ENCODE measurements at regions not wholly inside any gene's neighbourhood (a gene's known extent, or its start where the extent isn't known, plus 50 kb on each side); places are given as distances from the start of the nearest gene placed in this dataset.
"Not testable (repeated sequence)": the region's sequence is repeated elsewhere in the genome, so short reads cannot be mapped to it uniquely, and the experiment has no call there.

DNA sequence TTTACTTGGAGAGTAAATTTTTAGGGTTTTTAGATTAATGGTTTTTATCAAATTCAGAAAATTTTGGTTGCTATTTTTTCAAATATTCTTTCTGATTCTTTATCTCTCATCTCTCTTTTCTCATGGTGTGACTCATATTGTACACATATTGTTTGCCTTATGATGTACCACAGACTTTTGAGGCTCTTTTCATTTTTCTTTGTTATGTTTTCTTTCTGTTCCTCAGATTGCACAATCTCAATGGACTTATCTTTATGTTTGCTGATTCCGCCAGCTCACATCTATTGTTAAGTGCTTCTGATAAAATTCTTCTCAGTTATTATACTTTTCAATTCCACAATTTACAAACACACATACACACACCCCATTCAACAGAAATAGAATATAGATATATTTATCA lies 168.2 kb upstream of the IGFBP3 start:
- Mint-ChIP-seq H3K27me3 (no peaks in the 10 kb centered on the region), H3K4me1 (no peaks in the 10 kb centered on the region), H3K36me3 (no peaks in the 10 kb centered on the region), H3K27ac (no peak overlapping the region), H3K4me3 (no peak overlapping the region), H3K9me3 (peaks cover 5% of the 10 kb centered on the region)
- POLR2A ChIA-PET: no interaction called here
- DNase-seq (no peak), ATAC-seq (ENCODE audit: low read depth) (no peak)

DNA sequence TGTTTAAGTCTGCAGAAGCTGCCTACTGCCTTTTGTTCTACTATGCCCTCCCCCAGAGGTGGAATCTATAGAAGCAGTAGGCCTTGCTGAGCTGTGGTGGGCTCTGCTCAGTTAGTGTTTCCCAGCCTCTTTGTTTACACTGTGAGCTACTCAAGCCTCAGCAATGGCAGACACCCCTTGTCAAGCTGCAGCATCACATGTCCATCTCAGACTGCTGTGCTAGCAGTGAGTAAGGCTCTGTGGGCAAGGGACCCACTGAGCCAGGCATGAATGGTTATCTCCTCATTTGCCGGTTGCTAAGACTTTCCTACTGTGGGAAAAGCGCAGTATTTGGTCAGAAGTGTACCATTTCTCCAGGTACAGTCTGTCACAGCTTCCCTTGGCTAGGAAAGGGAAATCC lies 167.4 kb upstream of the IGFBP3 start:
- H3K36me3 Mint-ChIP-seq; H3K4me3 Mint-ChIP-seq; H3K27me3 Mint-ChIP-seq; H3K9me3 Mint-ChIP-seq; DNase-seq; ATAC-seq (ENCODE audit: low read depth); H3K4me1 Mint-ChIP-seq; POLR2A ChIA-PET; H3K27ac Mint-ChIP-seq: not testable (repeated sequence)

DNA sequence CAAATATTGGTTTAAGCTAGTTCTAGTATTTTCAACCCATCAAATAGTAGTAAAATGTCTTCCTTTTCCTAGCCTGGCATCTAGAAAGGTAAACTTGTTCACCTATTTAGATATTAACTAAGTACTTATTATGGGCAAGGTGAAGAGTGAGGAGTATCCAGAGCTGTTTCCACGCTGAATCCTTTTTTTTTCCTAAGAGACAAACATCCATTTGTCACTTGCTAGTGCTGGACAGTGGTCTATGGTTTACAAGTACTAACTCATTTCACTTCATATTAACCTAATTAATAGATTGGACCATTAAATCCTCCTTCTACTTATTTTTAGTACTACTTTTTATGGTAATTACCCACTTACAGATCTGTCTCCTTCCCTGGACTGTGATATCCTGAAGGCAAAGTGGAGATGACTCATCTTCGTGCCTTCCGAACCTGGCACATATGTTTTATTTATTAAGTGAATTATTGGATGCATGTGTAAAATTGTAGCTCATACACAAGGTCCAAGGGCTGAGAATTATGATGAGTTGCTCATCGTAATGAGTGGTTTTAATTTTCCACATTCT lies 159.6 kb upstream of the IGFBP3 start:
- ATAC-seq (ENCODE audit: low read depth): no peak
- DNase-seq: no peak
- Mint-ChIP-seq H3K4me1 (no peaks in the 10 kb centered on the region), H3K27me3 (no peaks in the 10 kb centered on the region), H3K27ac (no peak overlapping the region), H3K4me3 (no peak overlapping the region), H3K36me3 (no peaks in the 10 kb centered on the region), H3K9me3 (no peaks in the 10 kb centered on the region)
- POLR2A ChIA-PET: no interaction called here

DNA sequence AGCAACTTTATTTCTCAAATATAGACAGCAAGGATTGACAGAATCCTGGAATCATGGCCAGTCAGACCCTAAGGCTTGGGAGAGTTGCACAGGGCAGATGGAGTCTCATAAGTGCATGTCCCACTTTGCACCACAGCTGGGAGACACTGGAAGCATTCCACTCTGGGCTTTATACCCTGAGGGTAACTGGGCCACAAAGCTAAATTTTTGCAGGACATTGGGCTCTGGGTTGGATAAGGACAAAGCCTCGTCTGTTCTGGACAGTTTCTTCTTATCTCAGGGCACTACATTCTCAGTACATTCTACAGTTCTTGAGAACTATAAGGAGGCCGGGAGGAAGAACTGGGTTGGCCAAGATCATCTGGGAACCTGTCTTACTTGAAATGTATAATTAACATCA lies 158.3 kb upstream of the IGFBP3 start:
- POLR2A ChIA-PET: no interaction called here
- no peak for DNase-seq
- no peaks in the 10 kb centered on the region for H3K27me3 Mint-ChIP-seq
- H3K4me1 Mint-ChIP-seq: no peaks in the 10 kb centered on the region
- no peak for ATAC-seq (ENCODE audit: low read depth)
- H3K9me3 Mint-ChIP-seq: no peaks in the 10 kb centered on the region
- no peak overlapping the region for H3K4me3 Mint-ChIP-seq
- no peaks in the 10 kb centered on the region for H3K36me3 Mint-ChIP-seq
- no peak overlapping the region for H3K27ac Mint-ChIP-seq

DNA sequence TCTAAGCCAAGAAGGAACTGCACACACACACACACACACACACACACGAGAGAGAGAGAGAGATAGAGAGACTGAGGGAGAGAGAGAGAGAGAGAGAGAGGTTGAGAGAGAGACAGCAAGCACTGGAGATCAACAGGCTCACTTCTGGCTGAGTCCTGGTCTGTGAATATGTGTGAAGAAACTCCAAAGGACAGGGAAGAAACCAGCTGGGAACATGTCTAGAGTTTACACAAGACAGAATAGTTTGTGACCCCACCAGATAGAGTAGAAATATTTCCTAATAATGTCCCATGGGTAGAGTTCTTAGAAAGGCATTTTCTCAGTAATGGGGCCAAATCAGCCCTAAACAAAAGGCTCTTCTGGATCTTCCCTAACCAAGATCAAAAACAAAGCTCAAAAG lies 155.5 kb upstream of the IGFBP3 start:
- Mint-ChIP-seq H3K4me3 (no peak overlapping the region), H3K4me1 (no peaks in the 10 kb centered on the region), H3K36me3 (no peaks in the 10 kb centered on the region), H3K9me3 (no peaks in the 10 kb centered on the region), H3K27me3 (no peaks in the 10 kb centered on the region), H3K27ac (no peak overlapping the region)
- POLR2A ChIA-PET: no interaction called here
- no peak for ATAC-seq (ENCODE audit: low read depth)
- DNase-seq: no peak

DNA sequence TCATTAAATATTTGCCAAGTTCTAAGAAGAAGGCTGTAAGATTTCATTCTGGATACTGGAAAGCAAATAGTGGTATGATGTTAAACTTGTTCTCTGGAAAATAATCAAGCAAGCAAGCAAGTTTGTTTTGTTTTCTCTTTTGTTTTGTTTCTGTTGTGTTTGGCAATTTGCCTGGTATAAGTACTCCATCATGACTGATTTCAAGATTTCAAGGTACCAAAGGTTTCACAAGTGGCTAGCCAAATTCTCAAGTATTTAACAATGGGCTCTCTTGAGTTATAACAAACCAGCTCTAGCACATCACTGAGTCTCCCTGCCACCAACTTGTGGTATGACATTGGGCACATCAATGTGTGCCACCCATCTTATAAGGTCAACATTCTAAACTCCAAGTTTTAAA lies 151.7 kb upstream of the IGFBP3 start:
- H3K4me1 Mint-ChIP-seq: no peaks in the 10 kb centered on the region
- H3K36me3 Mint-ChIP-seq: no peaks in the 10 kb centered on the region
- no peaks in the 10 kb centered on the region for H3K27me3 Mint-ChIP-seq
- no peak overlapping the region for H3K27ac Mint-ChIP-seq
- no peak for ATAC-seq (ENCODE audit: low read depth)
- no peaks in the 10 kb centered on the region for H3K9me3 Mint-ChIP-seq
- H3K4me3 Mint-ChIP-seq: no peak overlapping the region
- POLR2A ChIA-PET: no interaction called here
- DNase-seq: no peak

DNA sequence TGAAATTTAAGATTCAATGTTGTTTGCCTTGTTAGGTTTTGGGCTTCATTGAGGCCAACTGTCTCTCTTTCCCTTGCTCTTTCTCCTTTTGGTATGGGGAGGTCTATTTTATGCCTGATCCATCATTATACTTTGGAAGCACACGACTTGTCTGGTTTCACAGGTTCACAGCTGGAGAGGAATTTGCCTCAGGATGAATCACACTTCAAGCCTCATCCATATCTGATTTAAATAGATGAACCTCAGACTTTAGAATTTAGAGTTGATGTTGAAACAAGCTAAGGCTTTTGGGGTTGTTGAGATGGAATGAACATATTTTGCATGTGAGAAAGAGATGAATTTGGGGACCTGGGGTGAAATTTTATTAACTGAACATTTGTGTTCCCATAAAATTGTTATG lies 150.5 kb upstream of the IGFBP3 start:
- DNase-seq (no peak), ATAC-seq (ENCODE audit: low read depth) (no peak)
- no peak overlapping the region for H3K4me3 Mint-ChIP-seq
- H3K9me3 Mint-ChIP-seq: no peaks in the 10 kb centered on the region
- no peaks in the 10 kb centered on the region for H3K4me1 Mint-ChIP-seq
- H3K36me3 Mint-ChIP-seq: no peaks in the 10 kb centered on the region
- no peaks in the 10 kb centered on the region for H3K27me3 Mint-ChIP-seq
- H3K27ac Mint-ChIP-seq: no peak overlapping the region
- POLR2A ChIA-PET: no interaction called here

DNA sequence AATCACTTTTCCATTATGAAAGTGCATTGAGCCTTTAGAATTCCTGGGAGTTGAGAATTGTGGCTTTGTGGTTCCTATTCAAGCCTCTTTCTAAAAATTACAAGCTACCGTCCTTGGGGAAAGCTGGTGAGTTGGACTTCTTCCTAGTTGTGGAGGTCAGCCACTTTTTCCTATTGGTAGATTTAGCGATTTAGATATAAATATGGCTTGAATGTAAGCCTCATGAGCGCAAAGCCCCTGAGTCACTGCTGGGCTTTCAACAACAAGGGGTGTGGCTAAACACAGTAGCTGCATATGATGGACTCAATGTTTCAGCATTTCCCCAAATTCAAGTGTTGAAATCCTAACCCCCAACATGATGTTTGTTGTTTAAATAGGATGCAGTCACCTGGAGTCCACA lies 150.0 kb upstream of the IGFBP3 start:
- POLR2A ChIA-PET: no interaction called here
- DNase-seq (no peak), ATAC-seq (ENCODE audit: low read depth) (no peak)
- Mint-ChIP-seq H3K27me3 (no peaks in the 10 kb centered on the region), H3K4me1 (no peaks in the 10 kb centered on the region), H3K4me3 (no peak overlapping the region), H3K9me3 (no peaks in the 10 kb centered on the region), H3K27ac (no peak overlapping the region), H3K36me3 (no peaks in the 10 kb centered on the region)

DNA sequence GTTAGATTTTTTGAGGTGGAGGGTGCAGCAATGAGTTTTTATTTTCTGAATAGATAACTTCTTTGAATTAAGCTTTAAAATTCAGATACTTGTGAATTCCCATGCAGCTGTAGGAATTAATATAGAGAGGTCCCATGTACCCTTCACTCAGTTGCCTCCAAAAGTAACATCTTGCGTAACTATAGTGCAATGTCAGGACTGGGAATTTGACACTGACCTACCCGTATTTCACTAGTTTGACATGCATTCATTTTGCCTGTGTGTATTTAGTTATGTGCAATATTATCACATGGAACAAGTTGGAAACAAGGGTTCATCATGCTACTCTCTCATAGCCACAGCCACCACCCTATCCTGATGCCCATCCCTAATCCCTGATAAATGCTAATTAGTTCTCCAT lies 147.1 kb upstream of the IGFBP3 start:
- no peaks in the 10 kb centered on the region for H3K27me3 Mint-ChIP-seq
- H3K4me3 Mint-ChIP-seq: no peak overlapping the region
- no peak overlapping the region for H3K27ac Mint-ChIP-seq
- no peaks in the 10 kb centered on the region for H3K9me3 Mint-ChIP-seq
- POLR2A ChIA-PET: no interaction called here
- DNase-seq (no peak), ATAC-seq (ENCODE audit: low read depth) (no peak)
- no peaks in the 10 kb centered on the region for H3K36me3 Mint-ChIP-seq
- H3K4me1 Mint-ChIP-seq: no peaks in the 10 kb centered on the region

DNA sequence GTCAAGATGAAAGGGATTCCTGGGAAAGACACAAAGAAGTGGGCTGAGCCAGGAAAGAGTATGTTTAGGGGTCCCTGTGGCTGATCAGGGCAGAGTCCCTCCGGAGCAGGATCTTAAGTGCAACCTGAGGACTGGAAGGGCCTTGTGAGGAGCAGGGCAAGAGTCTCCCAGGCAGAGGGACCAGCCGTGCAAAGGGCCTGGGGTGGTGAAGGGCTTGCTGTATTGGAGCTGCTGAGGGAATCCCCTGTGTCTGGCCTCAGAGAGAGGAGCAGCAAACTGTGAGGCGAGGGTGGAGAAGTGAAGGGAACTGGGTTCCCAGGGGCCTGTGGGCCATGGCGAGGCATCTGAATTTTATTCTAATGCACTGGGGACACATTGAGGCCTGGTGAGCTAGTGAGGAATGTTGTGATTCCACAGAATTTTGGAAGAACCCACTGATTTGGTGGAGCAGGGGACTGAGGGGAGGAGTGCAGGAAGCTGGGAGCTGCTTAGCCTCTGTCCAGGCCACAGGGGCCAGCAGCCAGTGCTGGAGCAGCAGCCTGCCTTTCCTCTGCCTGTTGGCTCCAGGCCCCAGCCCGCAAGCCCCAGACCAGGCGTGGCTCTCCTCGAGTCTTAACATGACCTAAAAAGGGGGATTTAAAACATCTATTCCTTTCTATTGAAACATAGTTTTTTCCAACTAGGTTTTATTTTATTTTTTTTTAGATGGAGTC lies 138.4 kb upstream of the IGFBP3 start:
- ATAC-seq (ENCODE audit: low read depth) (no peak), DNase-seq (no peak)
- H3K9me3 Mint-ChIP-seq: no peaks in the 10 kb centered on the region
- H3K27ac Mint-ChIP-seq: no peak overlapping the region
- H3K4me1 Mint-ChIP-seq: no peaks in the 10 kb centered on the region
- no peaks in the 10 kb centered on the region for H3K36me3 Mint-ChIP-seq
- H3K4me3 Mint-ChIP-seq: no peak overlapping the region
- POLR2A ChIA-PET: no interaction called here
- H3K27me3 Mint-ChIP-seq: no peaks in the 10 kb centered on the region

DNA sequence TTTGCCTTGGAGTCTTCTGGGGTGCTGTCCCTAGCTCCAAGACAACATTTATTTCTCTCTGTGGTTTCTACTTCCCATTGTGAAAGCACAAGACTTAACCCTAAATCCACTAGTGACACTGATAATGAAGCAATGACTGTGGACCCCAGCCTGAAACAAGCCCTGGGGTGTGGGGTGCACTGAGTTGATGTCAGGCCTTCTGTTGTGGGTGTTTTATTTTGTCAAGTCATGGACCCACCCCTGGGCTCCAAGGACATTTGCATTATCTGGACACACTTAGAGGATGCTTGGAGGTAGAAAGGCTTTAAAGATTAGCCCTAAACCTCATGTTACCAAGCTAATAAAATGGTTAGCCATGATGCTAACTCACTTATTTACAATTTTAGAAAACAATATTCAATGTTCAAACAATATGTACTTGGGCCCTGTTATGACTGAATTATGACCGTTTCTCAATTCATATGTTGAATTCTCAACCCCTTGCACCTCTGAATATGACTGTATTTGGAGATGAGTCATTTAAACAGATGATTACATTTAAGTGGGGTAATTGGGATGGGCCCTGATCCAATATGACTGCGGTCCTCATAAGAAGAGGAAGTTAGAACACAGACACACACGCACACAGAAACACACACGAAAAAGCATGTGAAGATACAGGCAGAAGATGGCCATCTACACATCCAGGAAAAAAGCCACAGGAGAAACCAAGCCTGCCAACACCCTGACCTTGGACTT lies 137.2 kb upstream of the IGFBP3 start:
- POLR2A ChIA-PET: no interaction called here
- ATAC-seq (ENCODE audit: low read depth) (no peak), DNase-seq (no peak)
- no peak overlapping the region for H3K4me3 Mint-ChIP-seq
- H3K4me1 Mint-ChIP-seq: no peaks in the 10 kb centered on the region
- no peaks in the 10 kb centered on the region for H3K27me3 Mint-ChIP-seq
- H3K9me3 Mint-ChIP-seq: no peaks in the 10 kb centered on the region
- H3K27ac Mint-ChIP-seq: no peak overlapping the region
- no peaks in the 10 kb centered on the region for H3K36me3 Mint-ChIP-seq

DNA sequence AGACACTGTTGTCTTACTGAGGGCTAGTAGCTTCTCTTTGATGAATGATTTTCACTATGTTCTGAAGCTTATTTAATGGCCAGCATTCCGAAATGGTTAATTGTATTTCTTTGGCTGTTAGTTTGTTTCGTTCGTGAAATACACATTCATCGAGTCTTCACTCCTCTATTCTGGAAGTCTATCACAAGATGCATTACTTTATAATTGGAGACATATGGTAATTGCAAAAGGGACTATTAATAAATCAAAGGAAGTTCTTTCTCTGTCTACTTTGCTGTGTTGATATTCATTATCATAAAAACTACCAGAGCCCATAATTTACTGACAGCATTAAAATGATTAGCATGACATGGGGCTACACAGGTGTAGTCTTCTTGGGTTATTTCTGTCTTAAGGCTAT lies 133.8 kb upstream of the IGFBP3 start:
- H3K4me3 Mint-ChIP-seq: no peak overlapping the region
- H3K27ac Mint-ChIP-seq: no peak overlapping the region
- POLR2A ChIA-PET: no interaction called here
- H3K27me3 Mint-ChIP-seq: no peaks in the 10 kb centered on the region
- no peaks in the 10 kb centered on the region for H3K4me1 Mint-ChIP-seq
- ATAC-seq (ENCODE audit: low read depth): no peak
- H3K9me3 Mint-ChIP-seq: no peaks in the 10 kb centered on the region
- DNase-seq: no peak
- H3K36me3 Mint-ChIP-seq: no peaks in the 10 kb centered on the region

DNA sequence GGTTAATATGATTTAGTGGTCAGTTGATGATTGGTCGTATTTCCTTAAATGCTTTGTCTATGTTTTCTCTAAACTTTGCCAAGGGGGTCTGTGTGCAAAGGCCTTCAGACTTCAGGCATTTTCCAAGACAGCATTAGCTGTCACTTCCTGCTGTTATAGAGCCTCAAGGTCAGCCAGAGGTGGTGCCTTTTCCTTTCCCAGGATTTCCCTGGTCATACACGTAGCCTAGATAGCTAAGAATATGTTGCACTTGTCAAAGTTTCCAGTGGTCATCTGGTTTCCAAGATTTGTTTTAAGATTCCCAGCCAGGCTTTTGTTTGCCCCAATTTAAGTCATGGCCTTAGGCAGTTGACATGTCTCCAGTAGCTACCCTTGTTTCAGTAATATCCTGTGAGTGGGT lies 133.2 kb upstream of the IGFBP3 start:
- POLR2A ChIA-PET: no interaction called here
- Mint-ChIP-seq H3K4me3 (no peak overlapping the region), H3K9me3 (no peaks in the 10 kb centered on the region), H3K4me1 (no peaks in the 10 kb centered on the region), H3K27ac (no peak overlapping the region), H3K27me3 (no peaks in the 10 kb centered on the region), H3K36me3 (no peaks in the 10 kb centered on the region)
- no peak for ATAC-seq (ENCODE audit: low read depth)
- no peak for DNase-seq

DNA sequence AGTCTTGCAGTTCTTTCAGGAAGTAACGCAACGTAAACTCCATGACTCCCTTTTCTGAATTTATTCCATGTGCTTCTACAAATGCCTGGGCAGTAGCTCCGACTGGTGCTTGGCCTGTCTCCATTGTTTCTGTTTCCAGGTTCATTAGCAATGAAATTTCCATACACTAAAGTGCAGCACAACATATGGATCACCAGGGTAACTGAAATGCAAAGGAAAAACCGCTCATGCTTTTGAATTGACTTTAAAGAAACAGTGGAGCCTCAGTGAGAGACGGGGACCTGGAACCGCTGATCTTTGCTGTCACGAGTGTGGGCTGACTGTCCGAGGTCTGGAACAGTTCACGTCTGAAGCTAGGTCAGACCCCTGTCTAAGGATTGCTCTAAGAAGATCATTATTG lies 126.5 kb upstream of the IGFBP3 start:
- H3K36me3 Mint-ChIP-seq: no peaks in the 10 kb centered on the region
- POLR2A ChIA-PET: no interaction called here
- ATAC-seq (ENCODE audit: low read depth) (no peak), DNase-seq (no peak)
- no peak overlapping the region for H3K4me3 Mint-ChIP-seq
- no peaks in the 10 kb centered on the region for H3K4me1 Mint-ChIP-seq
- no peak overlapping the region for H3K27ac Mint-ChIP-seq
- H3K27me3 Mint-ChIP-seq: no peaks in the 10 kb centered on the region
- no peaks in the 10 kb centered on the region for H3K9me3 Mint-ChIP-seq
